ENCODE measurements at regions not wholly inside any gene's neighbourhood (a gene's known extent, or its start where the extent isn't known, plus 50 kb on each side); places are given as distances from the start of the nearest gene placed in this dataset.
A peak's percentile ranks its signal among the peaks of the same experiment; 100 is the strongest.

DNA sequence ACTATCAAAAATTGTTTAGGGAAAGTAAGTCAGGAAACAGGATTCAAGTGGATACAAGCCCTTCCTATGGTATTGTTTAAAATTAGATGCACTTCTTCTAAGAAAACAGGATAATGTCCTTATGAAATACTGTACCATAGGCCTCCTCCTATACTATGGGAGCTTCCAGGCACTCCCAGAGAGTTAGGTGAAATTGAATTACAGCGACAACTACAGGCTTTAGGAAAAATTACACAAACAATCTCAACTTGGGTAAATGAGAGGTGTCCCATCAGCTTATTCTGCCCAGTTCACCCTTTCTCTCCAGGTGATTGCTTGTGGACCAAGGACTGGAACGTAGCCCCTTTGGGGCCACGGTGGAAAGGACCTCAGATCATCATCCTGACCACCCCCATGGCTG lies 528.7 kb upstream of the TSPY4 start:
- Histone ChIP-seq H4K20me1 (replicated peaks; ENCODE audit: insufficient read depth) (no peaks in the 10 kb centered on the region), H3K9me2 (ENCODE audit: insufficient read depth) (no peaks in the 10 kb centered on the region), H3F3A (replicated peaks; ENCODE audit: low read depth) (no peaks in the 10 kb centered on the region), H3K4me3 (no peak overlapping the region), H3K27ac (ENCODE audit: low read depth) (no peak overlapping the region), H3K36me3 (ENCODE audit: insufficient read depth) (no peaks in the 10 kb centered on the region), H2AFZ (no peak overlapping the region), H3K27me3 (ENCODE audit: insufficient read depth) (no peaks in the 10 kb centered on the region), H3K4me2 (no peak overlapping the region), H3K79me2 (replicated peaks; ENCODE audit: insufficient read depth) (no peaks in the 10 kb centered on the region), H3K4me1 (ENCODE audit: insufficient read depth) (no peaks in the 10 kb centered on the region)
- peak; percentile 0 for DNase-seq (ENCODE audit: low spot score)
- ATAC-seq, result no peak
- Mint-ChIP-seq H3K27ac (no peak overlapping the region), H3K27me3 (ENCODE audit: insufficient read depth, low read depth, poor library complexity) (no peaks in the 10 kb centered on the region), H3K9me3 (peaks cover 88% of the 10 kb centered on the region), H3K4me1 (no peaks in the 10 kb centered on the region), H3K4me3 (no peak overlapping the region), H3K36me3 (ENCODE audit: low read depth) (peaks cover 3% of the 10 kb centered on the region; the same call in 1 of the 3 replicates)
- TF ChIP-seq STAT1 (IDR thresholded peaks at IDR 0.05; ENCODE audit: unreplicated experiment) (no peak), ZNF462 (CRISPR knock-in tag; IDR thresholded peaks at IDR 0.05) (no peak), ZNF331 (CRISPR knock-in tag; IDR thresholded peaks at IDR 0.05; ENCODE audit: low read depth) (no peak), CREB1 (CRISPR knock-in tag; IDR thresholded peaks at IDR 0.05; ENCODE audit: low read depth) (no peak), EZH2phosphoT487 (IDR thresholded peaks at IDR 0.05; ENCODE audit: unreplicated experiment) (no peak), EZH2 (IDR thresholded peaks at IDR 0.05; ENCODE audit: low read depth, unreplicated experiment) (no peak), REST (IDR thresholded peaks at IDR 0.05; ENCODE audit: unreplicated experiment) (no peak), POLR2AphosphoS5 (IDR thresholded peaks at IDR 0.05; ENCODE audit: low read depth) (no peak), JUNB (IDR thresholded peaks at IDR 0.05; ENCODE audit: unreplicated experiment) (no peak), NANOG (IDR thresholded peaks at IDR 0.05; ENCODE audit: borderline replicate concordance) (no peak), ZNF114 (CRISPR knock-in tag; IDR thresholded peaks at IDR 0.05) (no peak), CTCF (conservative IDR thresholded peaks at IDR 0.05; ENCODE audit: low read depth in 2 of 2) (no peak)
- TF ChIP-seq, protein P1, sequence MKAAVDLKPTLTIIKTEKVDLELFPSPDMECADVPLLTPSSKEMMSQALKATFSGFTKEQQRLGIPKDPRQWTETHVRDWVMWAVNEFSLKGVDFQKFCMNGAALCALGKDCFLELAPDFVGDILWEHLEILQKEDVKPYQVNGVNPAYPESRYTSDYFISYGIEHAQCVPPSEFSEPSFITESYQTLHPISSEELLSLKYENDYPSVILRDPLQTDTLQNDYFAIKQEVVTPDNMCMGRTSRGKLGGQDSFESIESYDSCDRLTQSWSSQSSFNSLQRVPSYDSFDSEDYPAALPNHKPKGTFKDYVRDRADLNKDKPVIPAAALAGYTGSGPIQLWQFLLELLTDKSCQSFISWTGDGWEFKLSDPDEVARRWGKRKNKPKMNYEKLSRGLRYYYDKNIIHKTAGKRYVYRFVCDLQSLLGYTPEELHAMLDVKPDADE (IDR thresholded peaks at IDR 0.05), result no peak
